ENCODE measurements at regions not wholly inside any gene's neighbourhood (a gene's known extent, or its start where the extent isn't known, plus 50 kb on each side); places are given as distances from the start of the nearest gene placed in this dataset.

- no peak for TF ChIP-seq CTCF (IDR thresholded peaks at IDR 0.05; ENCODE audit: low read depth, low read length)
- H3K4me3 ChIP-seq (replicated peaks in 1 of 2; ENCODE audit: low read depth in 2 of 2, low read length in 2 of 2): no peak overlapping the region
- DNase-seq (ENCODE audit: low read depth in 2 of 2): peak; percentile 84 to 88
Measured at GRCh38 chr16:51392521-51393187, 241.6 kb upstream of the SALL1 start.

GRCh38 chr16:51391798-51392511 lies 240.9 kb upstream of the SALL1 start:
- TF ChIP-seq CTCF (IDR thresholded peaks at IDR 0.05; ENCODE audit: low read depth, low read length): no peak
- DNase-seq (ENCODE audit: low read depth in 2 of 2): peak in 1 of 2 donors; percentile 4
- H3K4me3 ChIP-seq (replicated peaks in 1 of 2; ENCODE audit: low read depth in 2 of 2, low read length in 2 of 2): no peak overlapping the region

GRCh38 chr16:51390877-51391276 lies 239.8 kb upstream of the SALL1 start:
- no peak for DNase-seq (ENCODE audit: low read depth in 2 of 2)
- no peak for TF ChIP-seq CTCF (IDR thresholded peaks at IDR 0.05; ENCODE audit: low read depth, low read length)
- H3K4me3 ChIP-seq (replicated peaks in 1 of 2; ENCODE audit: low read depth in 2 of 2, low read length in 2 of 2): no peak overlapping the region

- no peak for DNase-seq (ENCODE audit: low read depth in 2 of 2)
- H3K4me3 ChIP-seq (replicated peaks in 1 of 2; ENCODE audit: low read depth in 2 of 2, low read length in 2 of 2): no peak overlapping the region
- TF ChIP-seq CTCF (IDR thresholded peaks at IDR 0.05; ENCODE audit: low read depth, low read length): no peak
Measured at GRCh38 chr16:51389881-51390280, 238.8 kb upstream of the SALL1 start.

GRCh38 chr16:51388516-51388951 lies 237.5 kb upstream of the SALL1 start:
- TF ChIP-seq CTCF (IDR thresholded peaks at IDR 0.05; ENCODE audit: low read depth, low read length): no peak
- H3K4me3 ChIP-seq (replicated peaks in 1 of 2; ENCODE audit: low read depth in 2 of 2, low read length in 2 of 2): no peak overlapping the region

GRCh38 chr16:51383909-51384308 lies 232.8 kb upstream of the SALL1 start:
- DNase-seq (ENCODE audit: low read depth in 2 of 2): no peak
- no peak for TF ChIP-seq CTCF (IDR thresholded peaks at IDR 0.05; ENCODE audit: low read depth, low read length)
- H3K4me3 ChIP-seq (replicated peaks in 1 of 2; ENCODE audit: low read depth in 2 of 2, low read length in 2 of 2): no peak overlapping the region

More at GRCh38 chr16:51388516-51388951, 237.5 kb upstream of the SALL1 start:
- DNase-seq (ENCODE audit: low read depth in 2 of 2): no peak

Data from cardiac fibroblast (primary cell).